Astrocyte (in vitro differentiated cells and primary cell): ENCODE measurements at regions not wholly inside any gene's neighbourhood (a gene's known extent, or its start where the extent isn't known, plus 50 kb on each side); places are given as distances from the start of the nearest gene placed in this dataset.
A peak's percentile ranks its signal among the peaks of the same experiment; 100 is the strongest.

Experiments used
- DNase-seq: peaks from one replicate; pipeline ENCODE4 v3.0.0-alpha.2; 2010; ENCODE audit warnings: low read depth
- FAIRE-seq: peaks from 2 replicates; lab custom pipeline; 2011; peaks lifted over from hg19 to GRCh38; lab: Jason Lieb, UNC
- H2AFZ ChIP-seq: 2 replicates; pipeline ENCODE4 v1.6.0; 2012; ENCODE audit warnings: low read depth, low read length, inconsistent platforms
- H3K27ac ChIP-seq: 2 replicates; pipeline ENCODE4 v1.5.1; 2011; ENCODE audit warnings: low read depth, low read length, inconsistent platforms
- H3K27me3 ChIP-seq: 2 replicates; pipeline ENCODE4 v1.6.0; 2011; ENCODE audit warnings: low read length, inconsistent platforms; ENCODE audit not compliant: insufficient read depth
- H3K36me3 ChIP-seq: 2 replicates; pipeline ENCODE4 v1.5.1; 2011; ENCODE audit warnings: low read length, inconsistent platforms; ENCODE audit not compliant: insufficient read depth
- H3K4me1 ChIP-seq: 2 replicates; pipeline ENCODE4 v1.5.1; 2011; ENCODE audit warnings: low read length, inconsistent platforms; ENCODE audit not compliant: insufficient read depth
- H3K4me2 ChIP-seq: 2 replicates; pipeline ENCODE4 v1.6.0; 2012; ENCODE audit warnings: low read length, inconsistent platforms
- H3K4me3 ChIP-seq: 2 replicates; pipeline ENCODE4 v1.5.1; 2011; ENCODE audit warnings: low read depth, mild to moderate bottlenecking, low read length, inconsistent platforms; ENCODE audit not compliant: insufficient read depth
- H3K79me2 ChIP-seq: 2 replicates; pipeline ENCODE4 v1.6.0; 2012; ENCODE audit warnings: mild to moderate bottlenecking, low read length, inconsistent platforms; ENCODE audit not compliant: insufficient read depth
- H3K9ac ChIP-seq: 2 replicates; pipeline ENCODE4 v1.6.0; 2012; ENCODE audit warnings: mild to moderate bottlenecking, low read length, inconsistent platforms
- H3K9me3 ChIP-seq: 2 replicates; pipeline ENCODE4 v1.5.1; 2012; ENCODE audit warnings: low read depth, mild to moderate bottlenecking, low read length, inconsistent platforms; ENCODE audit not compliant: insufficient read depth
- H4K20me1 ChIP-seq: 2 replicates; pipeline ENCODE4 v1.6.0; 2012; ENCODE audit warnings: low read length, inconsistent platforms; ENCODE audit not compliant: insufficient read depth
- H3K27ac Mint-ChIP-seq: one replicate; pipeline ENCODE4 v1.8.0; 2021; ENCODE audit warnings: mild to moderate bottlenecking, mixed read lengths; ENCODE audit not compliant: unreplicated experiment
- H3K27me3 Mint-ChIP-seq: one replicate; pipeline ENCODE4 v1.8.0; 2021; ENCODE audit warnings: low read depth, mixed read lengths; ENCODE audit not compliant: unreplicated experiment
- H3K36me3 Mint-ChIP-seq: one replicate; pipeline ENCODE4 v1.8.0; 2021; ENCODE audit warnings: low read depth, mixed read lengths; ENCODE audit not compliant: unreplicated experiment
- H3K4me1 Mint-ChIP-seq: one replicate; pipeline ENCODE4 v1.8.0; 2021; ENCODE audit warnings: low read depth, mixed read lengths; ENCODE audit not compliant: unreplicated experiment
- H3K4me3 Mint-ChIP-seq: one replicate; pipeline ENCODE4 v1.8.0; 2021; ENCODE audit warnings: mild to moderate bottlenecking, moderate library complexity, mixed read lengths; ENCODE audit not compliant: unreplicated experiment
- H3K9me3 Mint-ChIP-seq: one replicate; pipeline ENCODE4 v1.8.0; 2021; ENCODE audit warnings: mild to moderate bottlenecking, mixed read lengths; ENCODE audit not compliant: unreplicated experiment
- EZH2 ChIP-seq: IDR thresholded peaks from 2 replicates; pipeline ENCODE4 v1.6.1; 2012; ENCODE audit warnings: mild to moderate bottlenecking, low read length, inconsistent platforms; ENCODE audit not compliant: insufficient read depth
- TF ChIP-seq, protein P1 (sequence below): IDR thresholded peaks from 2 replicates; pipeline ENCODE4 v1.5.1; 2011; ENCODE audit warnings: low read depth, mild to moderate bottlenecking, inconsistent platforms, low read length, moderate library complexity; ENCODE audit not compliant: insufficient read depth

DNA sequence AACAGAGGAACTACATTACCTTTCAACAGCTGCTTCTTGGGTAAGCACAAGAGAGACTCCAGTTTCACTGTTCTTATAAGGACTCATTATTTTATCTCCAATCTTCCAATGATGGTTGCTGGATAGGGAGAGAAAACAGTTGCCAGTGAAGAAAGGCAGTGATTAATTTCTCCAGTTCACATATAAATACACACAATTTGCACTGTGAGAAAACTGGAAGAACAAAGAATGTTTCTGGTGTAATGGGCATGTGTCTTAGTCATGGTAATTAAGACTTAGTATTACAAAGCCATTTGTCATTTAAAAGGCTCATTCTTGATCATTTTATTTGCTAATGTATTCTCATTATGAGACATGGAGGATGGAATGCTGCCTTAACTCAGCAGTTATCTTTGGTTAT is 78.0 kb upstream of the FAR2 start:
- Histone ChIP-seq H3K36me3 (no peaks in the 10 kb centered on the region), H3K4me2 (no peak overlapping the region), H3K27me3 (no peaks in the 10 kb centered on the region), H3K79me2 (no peaks in the 10 kb centered on the region), H2AFZ (no peak overlapping the region), H4K20me1 (no peaks in the 10 kb centered on the region), H3K9me3 (no peaks in the 10 kb centered on the region), H3K9ac (no peak overlapping the region), H3K27ac (no peak overlapping the region), H3K4me1 (peaks cover under 1% of the 10 kb centered on the region), H3K4me3 (no peak overlapping the region)
- no peaks in the 10 kb centered on the region for H3K36me3 Mint-ChIP-seq
- TF ChIP-seq, protein P1, sequence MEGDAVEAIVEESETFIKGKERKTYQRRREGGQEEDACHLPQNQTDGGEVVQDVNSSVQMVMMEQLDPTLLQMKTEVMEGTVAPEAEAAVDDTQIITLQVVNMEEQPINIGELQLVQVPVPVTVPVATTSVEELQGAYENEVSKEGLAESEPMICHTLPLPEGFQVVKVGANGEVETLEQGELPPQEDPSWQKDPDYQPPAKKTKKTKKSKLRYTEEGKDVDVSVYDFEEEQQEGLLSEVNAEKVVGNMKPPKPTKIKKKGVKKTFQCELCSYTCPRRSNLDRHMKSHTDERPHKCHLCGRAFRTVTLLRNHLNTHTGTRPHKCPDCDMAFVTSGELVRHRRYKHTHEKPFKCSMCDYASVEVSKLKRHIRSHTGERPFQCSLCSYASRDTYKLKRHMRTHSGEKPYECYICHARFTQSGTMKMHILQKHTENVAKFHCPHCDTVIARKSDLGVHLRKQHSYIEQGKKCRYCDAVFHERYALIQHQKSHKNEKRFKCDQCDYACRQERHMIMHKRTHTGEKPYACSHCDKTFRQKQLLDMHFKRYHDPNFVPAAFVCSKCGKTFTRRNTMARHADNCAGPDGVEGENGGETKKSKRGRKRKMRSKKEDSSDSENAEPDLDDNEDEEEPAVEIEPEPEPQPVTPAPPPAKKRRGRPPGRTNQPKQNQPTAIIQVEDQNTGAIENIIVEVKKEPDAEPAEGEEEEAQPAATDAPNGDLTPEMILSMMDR = no peak
- TF ChIP-seq EZH2 = no peak
- H3K4me1 Mint-ChIP-seq = peaks cover 18% of the 10 kb centered on the region
- no peak for FAIRE-seq
- no peak overlapping the region for H3K4me3 Mint-ChIP-seq
- H3K27ac Mint-ChIP-seq = no peak overlapping the region
- no peaks in the 10 kb centered on the region for H3K9me3 Mint-ChIP-seq
- no peak for DNase-seq
- no peaks in the 10 kb centered on the region for H3K27me3 Mint-ChIP-seq

DNA sequence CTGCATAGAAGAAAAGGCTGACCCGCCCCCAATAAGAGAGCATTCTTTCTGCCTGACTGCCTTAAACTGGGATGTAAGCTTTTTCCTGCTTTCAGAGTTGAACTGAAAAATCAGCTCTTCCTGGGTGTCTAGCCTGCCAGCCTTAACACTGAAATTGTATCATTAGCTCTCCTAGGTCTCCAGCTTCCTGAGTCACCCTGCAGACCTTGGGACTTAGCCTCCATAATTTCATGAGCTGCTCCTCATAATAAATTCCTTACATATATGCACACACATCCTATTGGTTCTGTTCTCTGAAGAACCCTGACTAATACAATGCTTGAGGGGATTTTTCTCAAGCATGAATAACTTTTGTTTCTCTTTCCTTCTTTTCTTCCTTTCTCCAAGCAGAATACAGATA is 76.4 kb upstream of the FAR2 start:
- peaks cover 17% of the 10 kb centered on the region for H3K4me1 Mint-ChIP-seq
- H3K27me3 Mint-ChIP-seq = no peaks in the 10 kb centered on the region

DNA sequence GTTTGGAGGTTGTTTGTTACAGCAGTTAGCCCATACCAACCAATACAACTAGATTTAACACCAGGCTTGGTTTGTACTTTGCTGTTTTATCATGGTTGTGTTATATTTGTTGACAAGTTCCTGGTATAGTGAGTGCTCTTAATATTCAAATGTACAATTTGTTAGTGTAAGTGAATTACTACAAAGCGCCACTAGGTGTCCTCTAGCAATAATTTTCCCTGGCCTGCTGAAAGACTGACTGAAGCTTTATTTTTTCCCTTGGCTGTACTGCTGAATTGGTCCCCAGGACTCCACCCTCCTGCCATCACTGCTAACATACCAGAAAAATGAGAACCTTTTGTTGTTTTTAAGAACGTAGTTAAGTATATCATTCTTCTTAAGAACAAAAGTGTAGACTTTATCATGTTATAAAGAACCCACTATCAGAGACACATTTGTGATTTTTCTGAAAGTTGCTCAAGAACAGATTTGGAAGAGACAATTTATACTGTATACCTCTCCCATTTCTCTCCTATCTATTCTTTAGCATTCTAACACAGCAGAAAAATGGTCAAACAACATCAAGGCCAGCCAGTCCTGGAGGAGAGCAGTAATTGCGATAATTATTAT is 75.3 kb upstream of the FAR2 start:
- Mint-ChIP-seq H3K4me3 (no peak overlapping the region), H3K9me3 (no peaks in the 10 kb centered on the region), H3K36me3 (no peaks in the 10 kb centered on the region), H3K27ac (no peak overlapping the region), H3K27me3 (no peaks in the 10 kb centered on the region), H3K4me1 (peaks cover 17% of the 10 kb centered on the region)
- Histone ChIP-seq H3K4me1 (no peaks in the 10 kb centered on the region), H3K9me3 (no peaks in the 10 kb centered on the region), H3K27me3 (no peaks in the 10 kb centered on the region), H4K20me1 (no peaks in the 10 kb centered on the region), H3K27ac (no peak overlapping the region), H3K79me2 (no peaks in the 10 kb centered on the region), H3K4me3 (no peak overlapping the region), H2AFZ (no peak overlapping the region), H3K9ac (no peak overlapping the region), H3K4me2 (no peak overlapping the region), H3K36me3 (no peaks in the 10 kb centered on the region)
- FAIRE-seq (peak; percentile 50), DNase-seq (peak; percentile 38)
- no peak for TF ChIP-seq EZH2
- TF ChIP-seq, protein P1 = peak; percentile 63

More for the DNA sequence above, 76.4 kb upstream of the FAR2 start:
- no peaks in the 10 kb centered on the region for H3K9me3 Mint-ChIP-seq
- no peaks in the 10 kb centered on the region for H3K36me3 Mint-ChIP-seq
- no peak overlapping the region for H2AFZ ChIP-seq
- H3K27ac ChIP-seq = no peak overlapping the region
- H3K27me3 ChIP-seq = no peaks in the 10 kb centered on the region
- no peak overlapping the region for H3K4me2 ChIP-seq
- no peaks in the 10 kb centered on the region for H4K20me1 ChIP-seq
- no peak overlapping the region for H3K4me3 ChIP-seq
- DNase-seq = no peak
- no peak overlapping the region for H3K4me3 Mint-ChIP-seq
- H3K79me2 ChIP-seq = no peaks in the 10 kb centered on the region
- no peak for FAIRE-seq
- H3K9ac ChIP-seq = no peak overlapping the region
- TF ChIP-seq, protein P1 = no peak
- TF ChIP-seq EZH2 = no peak
- no peaks in the 10 kb centered on the region for H3K9me3 ChIP-seq
- no peaks in the 10 kb centered on the region for H3K36me3 ChIP-seq
- no peaks in the 10 kb centered on the region for H3K4me1 ChIP-seq
- H3K27ac Mint-ChIP-seq = no peak overlapping the region
